ENCODE measurements at regions not wholly inside any gene's neighbourhood (a gene's known extent, or its start where the extent isn't known, plus 50 kb on each side); places are given as distances from the start of the nearest gene placed in this dataset.

GRCh38 chr20:39988991-39989390 lies 700.0 kb downstream of the MAFB start:
- TF ChIP-seq POLR2A (IDR thresholded peaks at IDR 0.05) (no peak), CTCF (IDR thresholded peaks at IDR 0.05) (no peak), EP300 (IDR thresholded peaks at IDR 0.05) (no peak)

Measured in tibial nerve (tissue), 4 donors.